ENCODE measurements at regions not wholly inside any gene's neighbourhood (a gene's known extent, or its start where the extent isn't known, plus 50 kb on each side); places are given as distances from the start of the nearest gene placed in this dataset.

DNA sequence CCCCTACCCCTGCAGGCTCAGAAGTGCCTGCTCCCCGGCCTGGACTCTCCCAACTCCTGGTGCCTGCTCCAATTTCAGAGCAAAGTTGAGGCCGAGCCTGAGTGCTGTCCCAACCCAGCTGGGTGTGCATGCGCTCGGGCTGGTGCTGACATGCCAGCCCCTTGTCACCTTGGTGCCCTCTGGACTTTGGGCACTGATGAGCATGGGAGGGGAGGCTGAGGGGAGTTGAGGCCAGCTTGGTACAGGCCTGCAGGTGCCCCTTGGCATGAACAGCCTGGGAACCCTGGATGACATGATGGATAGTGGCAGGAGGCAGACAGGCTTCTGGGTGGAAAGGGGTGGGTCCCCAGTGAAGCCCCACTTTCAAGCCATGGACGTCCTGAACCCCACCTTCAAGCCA lies 366.1 kb upstream of the NEGR1 start:
- TF ChIP-seq CTCF (conservative IDR thresholded peaks at IDR 0.05) (no peak), EZH2 (IDR thresholded peaks at IDR 0.05; ENCODE audit: low read depth) (no peak)

Measured in PC-9 (cell line).